Smooth muscle cell (in vitro differentiated cells): ENCODE measurements at regions not wholly inside any gene's neighbourhood (a gene's known extent, or its start where the extent isn't known, plus 50 kb on each side); places are given as distances from the start of the nearest gene placed in this dataset.

Experiments
- DNase-seq: peaks from one replicate; lab custom pipeline; 2025; ENCODE audit not compliant: unreplicated experiment; lab: John Stamatoyannopoulos, UW
- H2AFZ ChIP-seq: fragments of 200-600 bp; sonication (generic); 2 replicates; pipeline ENCODE4 v1.6.0; 2016; ENCODE audit warnings: antibody characterized with exemption, low read depth, mild to moderate bottlenecking
- H3F3A ChIP-seq: fragments of 200-600 bp; sonication (generic); 2 replicates; pipeline ENCODE4 v1.6.0; 2017; ENCODE audit warnings: antibody characterized with exemption, low read depth
- H3K27ac ChIP-seq: fragments of 200-600 bp; sonication (generic); 2 replicates; pipeline ENCODE4 v1.5.1; 2016; ENCODE audit warnings: low read depth, mild to moderate bottlenecking
- H3K27me3 ChIP-seq: fragments of 200-600 bp; sonication (generic); 2 replicates; pipeline ENCODE4 v1.6.1; 2016; ENCODE audit warnings: low read depth, mild to moderate bottlenecking
- H3K36me3 ChIP-seq: fragments of 200-600 bp; sonication (generic); 2 replicates; pipeline ENCODE4 v1.5.1; 2016; ENCODE audit warnings: low read depth
- H3K4me1 ChIP-seq: fragments of 200-600 bp; sonication (generic); 2 replicates; pipeline ENCODE4 v1.5.1; 2016; ENCODE audit warnings: low read depth
- H3K4me2 ChIP-seq: fragments of 200-600 bp; sonication (generic); 2 replicates; pipeline ENCODE4 v1.6.0; 2016; ENCODE audit warnings: mild to moderate bottlenecking
- H3K4me3 ChIP-seq: fragments of 200-600 bp; sonication (generic); 2 replicates; pipeline ENCODE4 v1.5.1; 2016; ENCODE audit warnings: mild to moderate bottlenecking
- H3K79me2 ChIP-seq: fragments of 200-600 bp; sonication (generic); 2 replicates; pipeline ENCODE4 v1.6.0; 2016; ENCODE audit warnings: low read depth, mild to moderate bottlenecking
- H3K9ac ChIP-seq: fragments of 200-600 bp; sonication (generic); 2 replicates; pipeline ENCODE4 v1.6.0; 2016; ENCODE audit warnings: low read depth
- H3K9me3 ChIP-seq: fragments of 200-600 bp; sonication (generic); replicated peaks from 2 replicates; pipeline ENCODE4 v1.5.1; 2016; ENCODE audit warnings: low read depth
- H4K20me1 ChIP-seq: fragments of 200-600 bp; sonication (generic); 2 replicates; pipeline ENCODE4 v1.6.0; 2016; ENCODE audit warnings: low read depth
- WGBS: methylation state at CpG from one replicate; pipeline ENCODE4 v1.1.7; 2016; ENCODE audit warnings: low lambda C conversion rate; 5-methylcytosine and 5-hydroxymethylcytosine counted together
- TF ChIP-seq, protein P1 (sequence below): fragments of 200-600 bp; sonication (generic); IDR thresholded peaks from 2 replicates; pipeline ENCODE4 v1.5.1; 2017; ENCODE audit warnings: borderline replicate concordance, mild to moderate bottlenecking, antibody characterized with exemption; ENCODE audit not compliant: insufficient read depth, poor library complexity, severe bottlenecking

- Histone ChIP-seq H3K4me2 (no peak overlapping the region), H3K27ac (no peak overlapping the region), H3K27me3 (peaks cover 3% of the 10 kb centered on the region), H3K9me3 (no peaks in the 10 kb centered on the region), H3K4me3 (no peak overlapping the region), H4K20me1 (no peaks in the 10 kb centered on the region), H3K36me3 (no peaks in the 10 kb centered on the region), H3K4me1 (no peaks in the 10 kb centered on the region), H3K79me2 (no peaks in the 10 kb centered on the region), H2AFZ (no peak overlapping the region), H3K9ac (no peak overlapping the region), H3F3A (no peaks in the 10 kb centered on the region)
- WGBS = 80% methylated on average over 1 of the region's 1 CpG
- TF ChIP-seq, protein P1, sequence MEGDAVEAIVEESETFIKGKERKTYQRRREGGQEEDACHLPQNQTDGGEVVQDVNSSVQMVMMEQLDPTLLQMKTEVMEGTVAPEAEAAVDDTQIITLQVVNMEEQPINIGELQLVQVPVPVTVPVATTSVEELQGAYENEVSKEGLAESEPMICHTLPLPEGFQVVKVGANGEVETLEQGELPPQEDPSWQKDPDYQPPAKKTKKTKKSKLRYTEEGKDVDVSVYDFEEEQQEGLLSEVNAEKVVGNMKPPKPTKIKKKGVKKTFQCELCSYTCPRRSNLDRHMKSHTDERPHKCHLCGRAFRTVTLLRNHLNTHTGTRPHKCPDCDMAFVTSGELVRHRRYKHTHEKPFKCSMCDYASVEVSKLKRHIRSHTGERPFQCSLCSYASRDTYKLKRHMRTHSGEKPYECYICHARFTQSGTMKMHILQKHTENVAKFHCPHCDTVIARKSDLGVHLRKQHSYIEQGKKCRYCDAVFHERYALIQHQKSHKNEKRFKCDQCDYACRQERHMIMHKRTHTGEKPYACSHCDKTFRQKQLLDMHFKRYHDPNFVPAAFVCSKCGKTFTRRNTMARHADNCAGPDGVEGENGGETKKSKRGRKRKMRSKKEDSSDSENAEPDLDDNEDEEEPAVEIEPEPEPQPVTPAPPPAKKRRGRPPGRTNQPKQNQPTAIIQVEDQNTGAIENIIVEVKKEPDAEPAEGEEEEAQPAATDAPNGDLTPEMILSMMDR = no peak
- DNase-seq = no peak
These were observed 96.3 kb downstream of the LSM5 start for GRCh38 chr7:32393861-32394260.

GRCh38 chr7:32390210-32390609 lies 100.0 kb downstream of the LSM5 start:
- H3K27me3 ChIP-seq = peaks cover 2% of the 10 kb centered on the region
- no peak overlapping the region for H3K4me2 ChIP-seq
- H3K27ac ChIP-seq = no peak overlapping the region
- no peak overlapping the region for H3K4me3 ChIP-seq
- no peaks in the 10 kb centered on the region for H3K4me1 ChIP-seq
- no peak overlapping the region for H2AFZ ChIP-seq
- TF ChIP-seq, protein P1 = no peak
- DNase-seq = no peak
- no peaks in the 10 kb centered on the region for H3K36me3 ChIP-seq
- H3K9ac ChIP-seq = no peak overlapping the region
- no peaks in the 10 kb centered on the region for H4K20me1 ChIP-seq
- H3K79me2 ChIP-seq = no peaks in the 10 kb centered on the region
- 24% methylated on average over 2 of the region's 2 CpGs for WGBS
- H3K9me3 ChIP-seq = no peaks in the 10 kb centered on the region
- no peaks in the 10 kb centered on the region for H3F3A ChIP-seq

- no peaks in the 10 kb centered on the region for H3K79me2 ChIP-seq
- WGBS = 86% methylated on average over 2 of the region's 2 CpGs
These were observed 104.7 kb downstream of the LSM5 start for GRCh38 chr7:32385316-32385956.

More at GRCh38 chr7:32385316-32385956, 104.7 kb downstream of the LSM5 start:
- Histone ChIP-seq H3K9ac (no peak overlapping the region), H3F3A (no peaks in the 10 kb centered on the region), H3K4me2 (no peak overlapping the region), H2AFZ (no peak overlapping the region), H4K20me1 (no peaks in the 10 kb centered on the region), H3K4me3 (no peak overlapping the region), H3K27ac (no peak overlapping the region), H3K27me3 (peaks cover 4% of the 10 kb centered on the region), H3K9me3 (no peaks in the 10 kb centered on the region), H3K36me3 (no peaks in the 10 kb centered on the region), H3K4me1 (no peaks in the 10 kb centered on the region)
- DNase-seq = no peak
- TF ChIP-seq, protein P1 = no peak
